NCI-H2196 treated with DMSO at 0.1 percent for 48 hours (cell line): ENCODE measurements at regions not wholly inside any gene's neighbourhood (a gene's known extent, or its start where the extent isn't known, plus 50 kb on each side); places are given as distances from the start of the nearest gene placed in this dataset.

Experiments used
- DNase-seq: peaks from one replicate; lab custom pipeline; 2025; ENCODE audit not compliant: unreplicated experiment; lab: John Stamatoyannopoulos, UW

DNA sequence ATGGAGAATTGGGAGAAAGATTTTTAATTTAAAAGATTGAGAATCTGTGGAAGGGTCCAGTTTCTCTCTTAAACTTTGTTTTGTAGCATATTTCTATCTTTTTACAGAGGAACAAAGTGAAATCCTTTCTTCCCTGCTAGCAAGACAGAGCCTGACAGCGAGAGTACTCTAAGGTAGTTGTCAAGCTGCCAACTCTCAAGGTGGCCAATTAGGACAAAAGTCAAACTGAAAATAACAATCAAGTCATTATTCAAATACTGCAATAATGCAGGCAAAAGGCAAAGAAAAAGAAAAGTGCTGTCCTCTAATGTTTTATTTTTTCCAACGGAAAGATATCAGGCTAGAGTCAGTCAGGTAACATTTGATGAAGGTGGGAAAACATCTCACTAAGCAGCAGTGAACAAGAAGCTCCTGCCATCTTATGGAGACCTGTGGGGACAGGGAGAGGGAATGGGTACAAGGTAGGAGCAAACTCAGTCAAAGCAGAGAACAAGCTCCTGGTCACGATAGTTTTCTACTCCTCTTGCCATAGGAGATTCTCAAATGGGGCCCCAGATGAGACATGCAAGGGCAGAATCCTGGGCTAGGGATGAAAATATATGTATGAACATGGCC lies 801.9 kb upstream of the SLITRK1 start:
- DNase-seq: no peak

DNA sequence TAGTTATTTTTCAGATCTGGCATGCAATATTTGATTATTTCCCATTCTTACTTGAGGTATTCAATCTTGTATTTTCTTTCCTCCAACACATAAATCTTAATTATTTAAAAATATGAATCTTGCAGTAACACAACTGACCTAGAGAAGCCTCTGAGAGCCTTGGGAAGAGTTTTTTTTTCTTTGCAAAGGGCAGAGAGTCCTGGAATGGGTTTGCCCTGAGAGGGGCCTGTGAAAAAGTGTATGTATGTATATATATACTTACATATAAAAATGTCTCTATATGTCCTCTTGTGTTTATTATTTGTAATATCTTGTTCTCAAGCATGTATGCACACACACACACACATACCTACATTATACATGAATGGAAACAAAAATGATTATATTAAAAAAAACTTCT lies 801.2 kb upstream of the SLITRK1 start:
- DNase-seq: no peak

DNA sequence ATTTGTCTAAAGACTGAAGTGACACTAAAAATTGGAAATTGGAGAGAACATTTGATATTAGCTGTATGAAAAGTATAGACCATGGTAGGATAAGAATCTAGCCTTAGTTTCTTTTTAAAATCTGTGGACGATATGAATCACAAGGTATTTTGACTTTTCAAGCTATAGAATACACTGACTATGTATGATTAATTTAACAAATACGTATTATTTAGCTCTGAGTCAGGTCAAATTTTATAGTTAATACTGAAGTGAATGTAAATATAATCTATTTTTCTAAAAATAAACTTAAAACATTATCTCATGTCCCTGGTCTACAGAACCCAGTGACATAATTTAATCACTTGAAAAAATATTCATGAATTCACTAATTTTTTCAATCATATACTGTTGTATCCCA lies 795.6 kb upstream of the SLITRK1 start:
- DNase-seq: no peak

DNA sequence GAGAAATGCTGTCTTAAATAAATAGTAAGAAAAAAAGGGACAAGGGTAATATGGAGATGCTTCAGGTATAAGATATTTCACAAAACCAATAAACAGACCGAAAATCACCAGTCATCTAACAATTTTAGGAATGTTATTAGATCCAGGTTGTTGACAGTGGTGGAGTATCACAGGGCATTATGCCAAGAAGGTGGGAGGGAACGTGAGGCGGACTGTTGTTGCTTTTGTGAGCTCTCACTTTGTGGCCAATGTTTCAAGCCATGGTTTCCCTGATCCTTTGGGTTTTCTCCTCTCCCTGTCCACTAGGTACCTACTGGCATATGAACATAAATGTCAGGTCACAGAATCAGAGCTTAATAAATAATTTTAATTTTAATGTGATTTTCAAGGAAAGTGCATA lies 790.3 kb upstream of the SLITRK1 start:
- no peak for DNase-seq

DNA sequence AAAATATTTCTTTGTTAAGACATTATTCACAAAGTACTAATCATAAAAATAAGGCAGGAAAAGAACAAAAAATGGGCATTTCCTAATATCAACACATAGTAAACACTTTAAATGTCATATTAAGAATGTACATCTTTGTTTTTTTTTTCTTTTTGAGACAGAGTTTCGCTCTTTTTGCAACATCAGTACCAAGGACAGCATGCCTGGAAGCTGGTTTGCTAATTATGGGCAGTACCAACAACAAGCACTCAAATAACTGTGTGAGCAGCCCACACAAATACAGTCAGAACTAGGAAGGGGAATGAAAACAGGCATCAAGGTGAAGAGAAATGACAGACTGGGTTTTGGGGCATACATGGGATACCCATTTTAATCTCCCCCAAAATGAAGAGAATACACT lies 788.0 kb upstream of the SLITRK1 start:
- no peak for DNase-seq

DNA sequence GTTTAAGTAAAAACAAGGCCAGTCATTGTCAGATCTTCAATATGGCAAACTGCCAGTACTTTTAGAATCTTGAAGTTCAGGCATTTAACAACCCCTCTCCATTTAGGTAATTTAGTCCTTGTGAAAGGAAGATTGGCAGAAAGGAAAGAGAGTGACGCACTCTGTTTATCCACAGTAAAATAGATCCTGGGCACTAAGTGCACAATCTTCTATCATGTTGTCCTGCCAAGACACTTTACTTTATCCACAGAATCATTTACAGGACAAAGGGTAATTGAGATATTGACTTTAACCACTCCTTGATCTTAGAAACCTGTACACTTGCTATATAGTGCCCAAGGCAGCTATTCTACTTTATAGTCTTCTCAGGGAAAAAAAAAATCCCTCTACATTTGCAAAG lies 786.4 kb upstream of the SLITRK1 start:
- DNase-seq: no peak

DNA sequence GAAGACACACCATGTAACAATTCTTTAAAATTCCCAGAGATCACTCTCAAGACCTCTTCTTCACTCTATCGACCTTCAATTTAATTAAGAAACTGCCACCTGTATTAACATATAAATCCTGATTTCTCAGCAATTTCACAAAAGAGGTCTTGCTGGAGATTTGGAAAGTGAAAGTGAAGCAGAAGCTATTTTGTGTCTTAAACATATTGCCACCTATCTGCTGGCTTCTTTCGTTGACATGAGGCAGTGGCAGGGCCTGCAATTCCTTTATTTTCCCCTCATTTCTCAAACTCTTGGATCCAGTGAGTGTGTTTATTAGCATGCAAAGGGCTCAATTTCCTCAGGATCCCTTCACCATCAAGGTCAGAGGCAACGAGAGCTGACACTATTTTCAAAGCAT lies 780.2 kb upstream of the SLITRK1 start:
- DNase-seq: no peak

DNA sequence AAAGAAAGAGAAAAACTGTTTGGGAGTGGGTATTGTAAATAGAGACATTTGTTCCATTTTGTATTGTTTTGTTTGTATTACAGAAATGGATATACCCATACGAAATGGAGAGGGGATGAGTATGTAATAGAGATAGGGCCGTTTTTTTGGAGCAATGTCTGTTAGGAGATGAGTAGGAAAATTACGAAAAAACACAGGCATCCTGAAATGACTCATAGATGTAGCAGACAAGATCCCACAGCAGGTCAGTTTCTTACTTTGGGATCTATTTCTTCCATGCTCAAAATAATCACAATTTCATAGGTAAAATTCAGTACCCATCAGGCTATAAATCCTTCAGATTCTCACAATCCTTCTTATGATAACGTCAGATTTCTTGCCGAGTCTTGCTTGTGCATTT lies 779.4 kb upstream of the SLITRK1 start:
- no peak for DNase-seq

DNA sequence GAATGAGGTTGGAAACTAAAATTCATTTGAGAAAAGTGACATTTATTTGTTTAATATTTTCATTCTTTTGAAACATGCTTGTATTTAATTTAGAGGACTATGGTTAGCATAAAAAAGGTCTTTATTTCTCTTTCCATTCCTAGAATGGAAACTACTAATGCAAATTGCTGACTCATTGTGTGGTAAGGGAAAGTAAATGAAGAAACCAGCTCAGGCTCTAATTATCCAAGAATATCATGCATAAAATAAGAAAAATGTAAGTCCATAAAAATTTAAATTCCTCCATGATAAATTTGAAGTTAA lies 777.0 kb upstream of the SLITRK1 start:
- DNase-seq: no peak

DNA sequence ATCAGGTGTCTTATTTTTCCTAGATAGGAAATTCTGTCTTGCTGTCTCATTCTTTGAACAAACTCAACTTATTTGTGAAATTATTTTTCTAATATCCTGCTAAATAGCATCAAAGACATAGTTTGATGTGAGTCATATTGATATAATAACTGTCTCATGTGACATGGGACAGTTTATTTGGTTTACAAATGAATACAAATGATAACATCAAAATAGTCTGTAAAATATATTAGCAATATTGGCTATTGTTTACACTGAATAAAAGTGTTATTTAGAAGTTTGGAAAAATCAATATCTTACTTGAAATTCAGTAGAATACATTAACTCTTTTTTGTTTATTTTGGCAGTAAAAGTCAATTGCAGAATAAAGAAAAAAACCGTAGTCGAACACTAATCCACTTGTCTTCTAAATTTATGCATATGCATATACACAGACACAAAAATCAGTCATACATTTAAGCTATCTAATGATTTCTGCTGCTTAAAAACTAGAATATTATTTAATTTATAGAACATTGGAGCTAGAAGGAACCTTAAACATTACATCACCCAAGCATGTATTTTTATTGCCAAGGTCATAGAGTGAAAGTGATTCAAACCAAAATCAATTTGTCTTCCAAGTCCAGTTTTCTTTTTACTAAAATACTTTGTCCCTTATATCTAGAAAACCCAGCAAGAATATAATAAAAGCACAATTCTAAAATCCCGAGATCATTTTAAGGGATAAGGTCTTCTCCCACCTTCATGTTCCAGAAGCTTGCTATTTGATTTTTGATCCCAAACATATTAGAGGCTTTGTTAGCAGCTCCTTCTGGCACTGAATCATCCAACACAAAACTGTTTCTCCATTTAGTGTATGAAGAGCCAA lies 776.5 kb upstream of the SLITRK1 start:
- DNase-seq: no peak

DNA sequence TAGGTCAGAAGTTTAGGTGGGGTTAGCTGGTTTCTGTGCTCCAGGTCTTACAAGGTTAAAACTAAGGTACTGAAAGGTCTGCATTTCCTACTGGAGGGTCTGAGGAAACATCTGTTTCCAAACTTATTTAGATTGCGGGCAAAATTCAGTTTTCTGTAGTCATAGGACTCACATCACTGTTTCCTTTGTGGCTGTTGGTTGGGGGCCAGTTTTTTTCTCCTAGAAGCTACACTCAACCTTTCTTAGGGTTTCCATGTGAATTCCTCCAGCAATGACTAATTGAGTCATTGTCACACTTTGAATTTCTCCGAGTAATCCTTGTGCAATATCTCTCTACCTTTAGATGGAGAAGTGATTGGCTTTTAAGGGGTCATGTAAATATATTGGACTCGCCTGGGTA lies 773.4 kb upstream of the SLITRK1 start:
- no peak for DNase-seq

DNA sequence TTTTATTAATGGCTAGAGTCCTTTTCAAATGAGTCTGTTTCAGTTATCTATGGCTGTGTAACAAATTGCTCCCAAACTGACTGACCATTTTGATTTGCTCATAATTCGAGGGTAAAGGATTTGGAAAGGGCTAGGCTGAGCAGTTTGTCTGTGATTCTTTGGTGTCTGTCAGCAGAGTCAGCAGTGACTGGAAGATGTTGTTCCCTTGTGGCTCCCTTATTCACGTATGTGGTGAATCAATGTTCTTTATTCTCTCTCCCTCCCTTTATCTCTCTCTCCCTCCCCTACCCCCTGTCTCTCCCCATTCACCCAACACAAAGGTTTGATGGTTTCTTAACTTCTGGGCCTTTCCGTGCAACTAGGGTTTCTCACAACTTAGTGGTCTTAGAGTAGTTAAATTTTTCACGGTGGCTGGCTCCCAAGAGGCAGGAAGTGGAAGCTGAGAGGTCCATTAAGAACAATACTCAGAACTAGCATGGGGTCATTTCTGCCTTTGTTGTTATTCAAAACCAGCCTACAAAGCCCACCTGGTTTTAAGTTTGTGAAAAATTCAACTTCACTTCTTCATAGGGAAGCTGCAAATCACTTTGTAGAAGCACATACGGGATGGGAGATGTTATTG lies 772.5 kb upstream of the SLITRK1 start:
- no peak for DNase-seq

DNA sequence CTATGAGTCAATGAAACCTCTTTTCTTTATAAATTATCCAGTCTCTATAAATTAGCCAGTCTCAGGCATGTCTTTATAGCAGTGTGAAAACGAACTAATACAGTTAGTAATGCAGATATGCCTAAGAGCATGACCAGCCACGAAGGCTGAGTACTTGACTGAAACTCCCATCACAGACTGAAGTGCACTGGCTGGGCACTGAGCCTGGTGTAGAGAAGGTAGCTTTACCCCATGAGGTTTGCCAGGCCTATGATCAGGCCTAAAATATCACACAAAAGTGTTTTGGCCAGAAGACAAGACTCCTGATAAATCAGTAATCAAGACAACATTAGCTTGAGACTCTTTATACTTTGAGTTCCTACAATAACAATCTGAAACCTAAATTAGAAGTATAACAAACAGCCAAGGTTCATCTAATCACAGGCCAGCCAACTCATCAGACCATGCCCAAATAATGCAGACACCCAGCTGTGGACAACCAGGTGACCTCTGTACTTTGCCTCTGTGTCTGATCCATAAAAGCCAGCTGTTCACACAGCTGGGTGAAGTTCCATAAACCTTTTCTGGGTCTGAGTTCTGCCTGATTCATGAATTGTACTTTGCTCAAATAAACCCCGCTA lies 771.8 kb upstream of the SLITRK1 start:
- no peak for DNase-seq

DNA sequence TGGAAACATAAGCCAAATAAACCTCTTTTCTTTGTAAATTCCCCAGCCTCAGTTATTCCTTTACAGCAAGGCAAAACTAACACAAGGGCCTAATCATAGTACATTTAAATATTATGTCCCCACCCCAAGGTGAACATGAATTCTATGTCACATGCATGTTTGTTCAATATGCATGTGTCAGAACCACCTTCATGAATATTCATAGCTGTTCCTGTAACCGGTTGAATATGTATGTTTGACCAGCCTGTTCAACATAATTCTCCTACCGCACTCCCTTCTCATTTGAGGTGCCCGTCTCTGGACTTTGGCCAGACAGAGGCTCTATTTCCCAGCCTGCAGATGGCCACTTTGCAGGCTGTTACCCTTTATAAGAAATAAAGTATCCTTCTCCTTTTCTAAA lies 769.4 kb upstream of the SLITRK1 start:
- DNase-seq: no peak

DNA sequence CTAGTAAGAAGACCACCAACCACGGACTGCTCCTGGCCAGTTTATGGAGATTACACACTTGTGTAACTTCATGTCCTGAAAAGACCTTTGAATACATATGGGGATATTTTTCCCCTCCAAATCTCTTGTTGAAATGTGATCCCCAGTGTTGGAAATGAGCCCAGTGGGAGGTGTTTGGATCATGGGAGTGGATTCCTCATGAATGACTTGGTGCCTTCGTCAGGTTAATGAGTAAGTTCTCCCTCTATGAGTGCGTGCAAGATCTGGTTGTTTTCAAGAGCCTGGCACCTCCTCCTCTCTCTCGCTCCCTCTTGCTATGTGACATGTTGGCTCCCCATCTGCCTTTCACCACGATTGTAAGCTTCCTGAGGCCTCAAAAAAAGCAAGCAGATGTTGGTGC lies 769.0 kb upstream of the SLITRK1 start:
- DNase-seq: no peak

DNA sequence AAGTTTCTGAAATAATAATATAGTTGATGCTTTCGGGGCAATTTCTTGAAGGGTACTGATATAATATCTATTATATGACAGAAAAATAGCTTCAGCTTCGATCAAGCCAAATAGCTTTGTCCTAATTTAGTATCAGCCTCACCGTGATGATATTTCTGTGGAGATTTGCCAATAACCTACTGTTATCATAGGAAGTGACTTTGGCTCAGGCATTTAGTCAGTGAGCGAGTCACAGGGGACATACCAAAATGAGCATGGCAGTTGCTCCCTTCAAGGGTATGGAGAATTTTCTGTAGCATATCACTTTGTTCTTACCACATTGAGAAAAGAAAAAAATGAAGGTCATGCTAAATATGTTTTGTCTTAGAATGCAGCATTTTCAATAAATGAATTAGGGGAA lies 767.6 kb upstream of the SLITRK1 start:
- no peak for DNase-seq

DNA sequence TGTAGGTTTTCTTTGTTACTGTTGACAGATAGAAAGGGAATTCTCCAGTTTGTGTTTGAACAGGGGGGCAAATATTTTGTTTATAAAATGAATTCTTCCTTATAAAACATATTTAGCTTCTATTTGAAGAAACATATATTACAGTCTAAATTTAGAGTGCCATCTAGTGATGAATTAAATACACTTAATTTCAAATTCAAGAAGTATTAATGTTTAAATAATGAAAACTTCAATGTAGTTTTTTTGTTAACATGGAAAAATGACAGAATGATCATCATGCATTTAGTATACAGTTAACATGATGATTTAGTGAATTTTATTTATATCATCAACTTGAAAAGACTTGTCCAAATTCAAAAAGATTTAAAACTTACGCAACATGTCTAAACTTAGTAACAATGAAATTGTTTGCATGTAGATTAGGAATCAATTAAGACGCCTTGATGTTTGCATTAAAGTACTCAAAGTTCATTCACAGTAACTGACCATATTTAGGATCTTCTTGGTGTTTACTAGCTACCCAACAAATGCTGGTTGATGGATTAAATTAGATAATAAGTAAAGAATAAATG lies 765.9 kb upstream of the SLITRK1 start:
- no peak for DNase-seq

DNA sequence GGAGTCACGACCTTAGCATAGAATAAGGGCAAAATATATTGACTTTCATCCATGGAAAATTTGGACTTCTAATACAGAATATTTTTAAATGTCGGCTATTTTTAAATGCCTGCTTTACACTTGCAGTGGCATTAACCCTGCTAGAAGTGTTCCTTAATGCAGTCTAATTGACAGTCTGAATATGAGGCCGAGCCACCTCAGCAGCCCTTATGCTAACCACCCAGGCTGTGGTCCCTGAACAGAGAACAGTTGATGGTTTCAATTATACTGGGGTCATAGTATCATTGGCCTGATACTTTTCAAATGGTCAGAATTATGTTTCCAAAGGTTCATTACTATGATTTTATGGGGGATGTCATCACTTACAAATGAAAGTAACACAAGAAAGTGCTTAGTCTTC lies 764.7 kb upstream of the SLITRK1 start:
- no peak for DNase-seq

DNA sequence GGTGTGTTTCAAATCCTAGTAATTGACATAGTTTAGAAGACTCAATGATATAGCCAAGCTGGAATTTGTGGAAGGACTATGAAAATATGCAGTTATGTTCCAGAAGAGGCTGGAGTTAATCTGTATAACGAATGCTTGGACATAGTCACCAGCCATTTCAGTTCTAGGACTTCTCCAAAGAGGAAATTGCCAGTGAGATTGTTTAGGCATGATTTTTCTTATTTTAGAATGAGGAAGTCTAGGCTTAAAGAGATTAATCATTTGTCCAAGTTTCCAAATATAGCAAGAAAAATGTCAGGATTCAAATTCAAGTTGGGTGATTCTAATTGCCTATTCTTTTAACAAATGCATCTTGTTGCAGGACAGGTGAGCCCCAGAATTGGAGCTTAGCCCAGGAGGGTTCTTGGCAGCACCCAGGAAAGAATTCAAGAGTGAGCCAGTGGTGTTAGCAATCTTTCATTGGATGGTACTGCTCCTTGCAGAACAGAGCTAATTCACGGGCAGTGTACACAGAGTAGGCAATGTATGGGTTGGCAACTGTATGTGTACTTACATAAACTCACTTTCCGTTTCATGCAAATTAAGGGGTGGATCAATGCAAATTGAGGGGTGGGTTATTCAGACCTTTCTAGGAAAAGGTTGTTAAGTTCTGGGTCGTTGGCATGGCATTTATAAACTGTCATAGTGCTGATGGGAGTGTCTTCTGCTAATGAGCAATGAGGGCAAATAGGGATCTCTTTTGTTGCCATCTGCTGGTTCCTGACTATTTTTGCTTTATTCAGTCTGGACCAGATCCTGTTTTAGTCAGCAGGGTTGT lies 763.1 kb upstream of the SLITRK1 start:
- DNase-seq: no peak

DNA sequence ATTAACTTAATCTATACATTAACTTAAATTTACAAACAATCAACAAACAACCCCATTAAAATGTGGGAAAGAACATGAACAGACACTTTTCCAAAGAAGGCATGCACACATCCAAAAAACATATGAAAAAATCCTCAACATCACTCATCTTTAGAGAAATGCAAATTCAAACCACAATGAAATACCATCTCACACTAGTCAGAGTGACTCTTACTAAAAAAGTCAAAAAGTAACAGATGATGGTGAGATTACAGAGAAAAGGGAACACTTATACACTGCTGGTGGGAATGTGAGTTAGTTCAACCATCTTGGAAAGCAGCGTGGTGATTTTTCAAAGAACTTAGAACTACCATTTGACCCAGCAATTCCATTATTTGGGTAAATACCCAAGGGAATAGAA lies 759.2 kb upstream of the SLITRK1 start:
- DNase-seq: no peak

DNA sequence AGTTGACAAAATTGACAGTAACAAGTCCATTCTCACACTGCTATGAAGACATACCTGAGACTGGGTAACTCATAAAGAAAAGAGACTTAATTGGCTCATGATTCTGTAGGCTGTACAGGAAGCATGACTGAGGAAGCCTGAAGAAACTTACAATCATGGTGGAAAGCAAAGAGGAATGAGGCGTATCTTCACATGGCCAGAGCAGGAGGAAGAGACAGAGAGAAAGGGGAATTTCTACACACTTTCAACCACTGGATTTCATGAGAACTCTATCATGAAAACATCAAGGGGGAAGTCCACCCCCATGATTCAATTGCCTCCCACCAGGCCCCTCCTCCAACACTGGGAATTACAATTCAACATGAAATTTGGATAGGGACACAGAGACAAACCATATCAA lies 758.4 kb upstream of the SLITRK1 start:
- DNase-seq: no peak
